MM.1S (cell line): ENCODE measurements at regions not wholly inside any gene's neighbourhood (a gene's known extent, or its start where the extent isn't known, plus 50 kb on each side); places are given as distances from the start of the nearest gene placed in this dataset.
"Not testable (repeated sequence)": the region's sequence is repeated elsewhere in the genome, so short reads cannot be mapped to it uniquely, and the experiment has no call there.

ENCODE experiments used
- DNase-seq: peaks from one replicate; pipeline ENCODE4 v3.0.0-alpha.2; 2015
- H2AFZ ChIP-seq: fragments of 300-600 bp; sonication (generic); 2 replicates; pipeline ENCODE4 v1.6.0; 2016; ENCODE audit warnings: antibody characterized with exemption, low read length
- H3F3A ChIP-seq: fragments of 300-600 bp; sonication (generic); 2 replicates; pipeline ENCODE4 v1.6.1; 2016; ENCODE audit warnings: mild to moderate bottlenecking, antibody characterized with exemption, low read length, moderate library complexity, mixed read lengths; ENCODE audit not compliant: insufficient read depth
- H3K27ac ChIP-seq: fragments of 300-600 bp; sonication (generic); 2 replicates; pipeline ENCODE4 v1.5.1; 2016; ENCODE audit warnings: mild to moderate bottlenecking, low read length
- H3K27me3 ChIP-seq: fragments of 300-600 bp; sonication (generic); replicated peaks from 2 replicates; pipeline ENCODE4 v1.6.0; 2016; ENCODE audit warnings: low read length; ENCODE audit not compliant: insufficient read depth
- H3K36me3 ChIP-seq: fragments of 300-600 bp; sonication (generic); replicated peaks from 2 replicates; pipeline ENCODE4 v1.6.1; 2016; ENCODE audit warnings: mild to moderate bottlenecking, low read length, mixed read lengths; ENCODE audit not compliant: insufficient read depth
- H3K4me1 ChIP-seq: fragments of 300-600 bp; sonication (generic); 2 replicates; pipeline ENCODE4 v1.6.1; 2016; ENCODE audit warnings: low read length, mixed read lengths
- H3K4me2 ChIP-seq: fragments of 300-600 bp; sonication (generic); 2 replicates; pipeline ENCODE4 v1.6.0; 2016; ENCODE audit warnings: low read depth, low read length
- H3K4me3 ChIP-seq: fragments of 300-600 bp; sonication (generic); 2 replicates; pipeline ENCODE4 v1.5.1; 2016; ENCODE audit warnings: low read length, mixed read lengths
- H3K79me2 ChIP-seq: fragments of 300-600 bp; sonication (generic); 2 replicates; pipeline ENCODE4 v1.6.1; 2016; ENCODE audit warnings: mixed run types, low read length, mixed read lengths
- H3K9ac ChIP-seq: fragments of 300-600 bp; sonication (generic); 2 replicates; pipeline ENCODE4 v1.6.1; 2016; ENCODE audit warnings: low read length, mixed read lengths
- H3K9me2 ChIP-seq: fragments of 300-600 bp; sonication (generic); replicated peaks from 2 replicates; pipeline ENCODE4 v1.6.1; 2016; ENCODE audit warnings: mild to moderate bottlenecking, low read length, mixed read lengths; ENCODE audit not compliant: insufficient read depth
- H3K9me3 ChIP-seq: fragments of 300-600 bp; sonication (generic); replicated peaks from 2 replicates; pipeline ENCODE4 v1.6.1; 2016; ENCODE audit warnings: mild to moderate bottlenecking, low read length, mixed read lengths; ENCODE audit not compliant: insufficient read depth
- H4K20me1 ChIP-seq: fragments of 300-600 bp; sonication (generic); 2 replicates; pipeline ENCODE4 v1.6.1; 2016; ENCODE audit warnings: mild to moderate bottlenecking, low read length, moderate library complexity, mixed read lengths; ENCODE audit not compliant: insufficient read depth

- H3K27me3 ChIP-seq, H4K20me1 ChIP-seq, H3K9me3 ChIP-seq, H3F3A ChIP-seq, H3K4me2 ChIP-seq, H3K36me3 ChIP-seq, DNase-seq, H2AFZ ChIP-seq, H3K9ac ChIP-seq, H3K9me2 ChIP-seq, H3K4me3 ChIP-seq, H3K79me2 ChIP-seq, H3K4me1 ChIP-seq, H3K27ac ChIP-seq: not testable (repeated sequence)
Observed at GRCh38 chr4:49156309-49156708, 170.2 kb downstream of the CWH43 start.

GRCh38 chr4:49157630-49158029, 171.6 kb downstream of the CWH43 start:
- H3K4me1 ChIP-seq, H3K36me3 ChIP-seq, H3K4me3 ChIP-seq, H3K9ac ChIP-seq, H3K9me3 ChIP-seq, H4K20me1 ChIP-seq, H3K79me2 ChIP-seq, H3K4me2 ChIP-seq, H3K27ac ChIP-seq, H3K27me3 ChIP-seq, H2AFZ ChIP-seq, H3K9me2 ChIP-seq, DNase-seq, H3F3A ChIP-seq: not testable (repeated sequence)

- not testable (repeated sequence) for H3K9me2 ChIP-seq, H3F3A ChIP-seq, H3K79me2 ChIP-seq, H3K27ac ChIP-seq, H2AFZ ChIP-seq, H3K36me3 ChIP-seq, H3K4me2 ChIP-seq, H3K9me3 ChIP-seq, DNase-seq, H3K4me3 ChIP-seq, H3K4me1 ChIP-seq, H3K27me3 ChIP-seq, H3K9ac ChIP-seq, H4K20me1 ChIP-seq
Observed at GRCh38 chr4:49161111-49161541, 175.1 kb downstream of the CWH43 start.

- H3K79me2 ChIP-seq, H3K4me1 ChIP-seq, H3K4me2 ChIP-seq, H3K27ac ChIP-seq, DNase-seq, H3F3A ChIP-seq, H3K27me3 ChIP-seq, H3K9ac ChIP-seq, H3K9me3 ChIP-seq, H3K36me3 ChIP-seq, H2AFZ ChIP-seq, H3K4me3 ChIP-seq, H4K20me1 ChIP-seq, H3K9me2 ChIP-seq: not testable (repeated sequence)
Observed at GRCh38 chr4:49164916-49165315, 178.8 kb downstream of the CWH43 start.

- not testable (repeated sequence) for H4K20me1 ChIP-seq, H3K9me2 ChIP-seq, H3K4me2 ChIP-seq, H3K27me3 ChIP-seq, H3K9me3 ChIP-seq, H3K36me3 ChIP-seq, H3K27ac ChIP-seq, H3F3A ChIP-seq, H3K4me1 ChIP-seq, DNase-seq, H3K79me2 ChIP-seq, H2AFZ ChIP-seq, H3K4me3 ChIP-seq, H3K9ac ChIP-seq
Observed at GRCh38 chr4:49177847-49178246, 191.8 kb downstream of the CWH43 start.

GRCh38 chr4:49181088-49181487, 195.0 kb downstream of the CWH43 start:
- not testable (repeated sequence) for H3K36me3 ChIP-seq, H3K27me3 ChIP-seq, H3K9me3 ChIP-seq, H3K27ac ChIP-seq, H3K9ac ChIP-seq, H3K4me2 ChIP-seq, H3K9me2 ChIP-seq, H3K4me3 ChIP-seq, DNase-seq, H3K79me2 ChIP-seq, H3F3A ChIP-seq, H4K20me1 ChIP-seq, H2AFZ ChIP-seq, H3K4me1 ChIP-seq

- not testable (repeated sequence) for H3F3A ChIP-seq, H2AFZ ChIP-seq, H3K27me3 ChIP-seq, H3K4me2 ChIP-seq, H3K27ac ChIP-seq, H3K9ac ChIP-seq, H3K4me3 ChIP-seq, H3K9me2 ChIP-seq, H3K36me3 ChIP-seq, H3K4me1 ChIP-seq, DNase-seq, H4K20me1 ChIP-seq, H3K9me3 ChIP-seq, H3K79me2 ChIP-seq
Observed at GRCh38 chr4:49211396-49212194, 225.5 kb downstream of the CWH43 start.

GRCh38 chr4:49213250-49213649, 227.2 kb downstream of the CWH43 start:
- H2AFZ ChIP-seq, H3K9me3 ChIP-seq, H3K4me3 ChIP-seq, H3K27ac ChIP-seq, H3F3A ChIP-seq, H3K79me2 ChIP-seq, H4K20me1 ChIP-seq, DNase-seq, H3K9me2 ChIP-seq, H3K36me3 ChIP-seq, H3K4me1 ChIP-seq, H3K4me2 ChIP-seq, H3K9ac ChIP-seq, H3K27me3 ChIP-seq: not testable (repeated sequence)
